ENCODE measurements at regions not wholly inside any gene's neighbourhood (a gene's known extent, or its start where the extent isn't known, plus 50 kb on each side); places are given as distances from the start of the nearest gene placed in this dataset.

GRCh38 chr18:46276748-46277147 is 172.6 kb downstream of the HAUS1 start:
- no peak for TF ChIP-seq CTCF (IDR thresholded peaks at IDR 0.05)
- TF ChIP-seq POLR2AphosphoS5 (IDR thresholded peaks at IDR 0.05; ENCODE audit: low read depth, low read length): no peak

Data from Panc1 (cell line).